ENCODE measurements at regions not wholly inside any gene's neighbourhood (a gene's known extent, or its start where the extent isn't known, plus 50 kb on each side); places are given as distances from the start of the nearest gene placed in this dataset.

- Histone ChIP-seq H3K36me3 (ENCODE audit: insufficient read depth, low read length) (no peaks in the 10 kb centered on the region), H3K9me3 (ENCODE audit: low read length) (no peaks in the 10 kb centered on the region), H3K27ac (ENCODE audit: low read length) (no peak overlapping the region), H3K9me2 (ENCODE audit: insufficient read depth, low read length) (no peaks in the 10 kb centered on the region), H2AFZ (ENCODE audit: low read depth, low read length) (no peak overlapping the region), H3K27me3 (ENCODE audit: insufficient read depth, low read depth, low read length) (no peaks in the 10 kb centered on the region), H3K9ac (ENCODE audit: low read length) (no peak overlapping the region), H4K20me1 (ENCODE audit: insufficient read depth) (no peaks in the 10 kb centered on the region), H3K4me2 (ENCODE audit: low read length) (no peak overlapping the region), H3K4me3 (ENCODE audit: low read length) (no peak overlapping the region), H3K79me2 (replicated peaks; ENCODE audit: insufficient read depth, low read length) (no peaks in the 10 kb centered on the region), H3F3A (ENCODE audit: insufficient read depth, low read length, poor library complexity, severe bottlenecking) (no peaks in the 10 kb centered on the region)
- TF ChIP-seq SMC3 (conservative IDR thresholded peaks at IDR 0.05; ENCODE audit: poor library complexity) (no peak), POLR2AphosphoS5 (IDR thresholded peaks at IDR 0.05) (no peak), RAD21 (conservative IDR thresholded peaks at IDR 0.05) (no peak), CTCF (IDR thresholded peaks at IDR 0.05; ENCODE audit: poor library complexity, severe bottlenecking) (no peak), EZH2 (IDR thresholded peaks at IDR 0.05; ENCODE audit: borderline replicate concordance, insufficient read depth, low read length, poor library complexity, severe bottlenecking) (no peak), MXI1 (conservative IDR thresholded peaks at IDR 0.05; ENCODE audit: poor library complexity, severe bottlenecking) (no peak), REST (IDR thresholded peaks at IDR 0.05; ENCODE audit: borderline replicate concordance) (no peak), TAF1 (IDR thresholded peaks at IDR 0.05; ENCODE audit: low read depth) (no peak), EP300 (conservative IDR thresholded peaks at IDR 0.05; ENCODE audit: poor library complexity, severe bottlenecking) (no peak)
These were observed 549.6 kb upstream of the CITED2 start for GRCh38 chr6:139923964-139924475.

GRCh38 chr6:139922236-139922635 is 547.8 kb upstream of the CITED2 start:
- H3K79me2 ChIP-seq (replicated peaks; ENCODE audit: insufficient read depth, low read length), result no peaks in the 10 kb centered on the region
- no peak overlapping the region for H3K9ac ChIP-seq (ENCODE audit: low read length)
- no peaks in the 10 kb centered on the region for H3K9me3 ChIP-seq (ENCODE audit: low read length)
- no peaks in the 10 kb centered on the region for H3F3A ChIP-seq (ENCODE audit: insufficient read depth, low read length, poor library complexity, severe bottlenecking)
- H3K27me3 ChIP-seq (ENCODE audit: insufficient read depth, low read depth, low read length), result no peaks in the 10 kb centered on the region
- H3K4me3 ChIP-seq (ENCODE audit: low read length), result no peak overlapping the region
- H3K27ac ChIP-seq (ENCODE audit: low read length), result no peak overlapping the region
- H4K20me1 ChIP-seq (ENCODE audit: insufficient read depth), result no peaks in the 10 kb centered on the region
- H2AFZ ChIP-seq (ENCODE audit: low read depth, low read length), result no peak overlapping the region
- H3K4me2 ChIP-seq (ENCODE audit: low read length), result no peak overlapping the region
- no peaks in the 10 kb centered on the region for H3K9me2 ChIP-seq (ENCODE audit: insufficient read depth, low read length)
- H3K36me3 ChIP-seq (ENCODE audit: insufficient read depth, low read length), result no peaks in the 10 kb centered on the region
- TF ChIP-seq SMC3 (conservative IDR thresholded peaks at IDR 0.05; ENCODE audit: poor library complexity) (no peak), REST (IDR thresholded peaks at IDR 0.05; ENCODE audit: borderline replicate concordance) (no peak), TAF1 (IDR thresholded peaks at IDR 0.05; ENCODE audit: low read depth) (no peak), EZH2 (IDR thresholded peaks at IDR 0.05; ENCODE audit: borderline replicate concordance, insufficient read depth, low read length, poor library complexity, severe bottlenecking) (no peak), POLR2AphosphoS5 (IDR thresholded peaks at IDR 0.05) (no peak), RAD21 (conservative IDR thresholded peaks at IDR 0.05) (no peak), MXI1 (conservative IDR thresholded peaks at IDR 0.05; ENCODE audit: poor library complexity, severe bottlenecking) (no peak), EP300 (conservative IDR thresholded peaks at IDR 0.05; ENCODE audit: poor library complexity, severe bottlenecking) (no peak), CTCF (IDR thresholded peaks at IDR 0.05; ENCODE audit: poor library complexity, severe bottlenecking) (no peak)

All from neural cell (in vitro differentiated cells).